ENCODE measurements at regions not wholly inside any gene's neighbourhood (a gene's known extent, or its start where the extent isn't known, plus 50 kb on each side); places are given as distances from the start of the nearest gene placed in this dataset.
A peak's percentile ranks its signal among the peaks of the same experiment; 100 is the strongest.
"Not testable (repeated sequence)": the region's sequence is repeated elsewhere in the genome, so short reads cannot be mapped to it uniquely, and the experiment has no call there.

DNA sequence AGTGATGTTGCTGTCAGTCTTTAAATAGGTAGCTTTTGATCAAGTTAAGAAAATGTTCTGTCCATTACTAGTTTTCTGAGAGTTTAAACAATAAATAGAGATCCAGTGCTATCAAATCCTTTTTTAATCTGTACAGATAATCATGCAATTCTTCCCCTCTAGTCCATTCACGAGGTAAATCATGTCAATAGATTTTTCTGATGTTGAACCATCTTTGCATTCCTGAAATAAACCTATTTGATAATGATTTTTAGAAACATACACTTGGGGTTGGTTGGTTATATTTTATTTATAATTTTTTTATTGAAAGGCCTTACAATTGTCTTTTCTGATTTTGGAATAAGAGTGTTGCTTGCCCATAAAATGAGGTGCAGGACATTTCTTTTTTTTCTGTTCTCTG lies 95.0 kb downstream of the FAM53A start:
- H3K4me3 ChIP-seq (replicated peaks in 1 of 2; ENCODE audit: low read depth in 2 of 2, low read length in 2 of 2): no peak overlapping the region
- TF ChIP-seq, protein P1, sequence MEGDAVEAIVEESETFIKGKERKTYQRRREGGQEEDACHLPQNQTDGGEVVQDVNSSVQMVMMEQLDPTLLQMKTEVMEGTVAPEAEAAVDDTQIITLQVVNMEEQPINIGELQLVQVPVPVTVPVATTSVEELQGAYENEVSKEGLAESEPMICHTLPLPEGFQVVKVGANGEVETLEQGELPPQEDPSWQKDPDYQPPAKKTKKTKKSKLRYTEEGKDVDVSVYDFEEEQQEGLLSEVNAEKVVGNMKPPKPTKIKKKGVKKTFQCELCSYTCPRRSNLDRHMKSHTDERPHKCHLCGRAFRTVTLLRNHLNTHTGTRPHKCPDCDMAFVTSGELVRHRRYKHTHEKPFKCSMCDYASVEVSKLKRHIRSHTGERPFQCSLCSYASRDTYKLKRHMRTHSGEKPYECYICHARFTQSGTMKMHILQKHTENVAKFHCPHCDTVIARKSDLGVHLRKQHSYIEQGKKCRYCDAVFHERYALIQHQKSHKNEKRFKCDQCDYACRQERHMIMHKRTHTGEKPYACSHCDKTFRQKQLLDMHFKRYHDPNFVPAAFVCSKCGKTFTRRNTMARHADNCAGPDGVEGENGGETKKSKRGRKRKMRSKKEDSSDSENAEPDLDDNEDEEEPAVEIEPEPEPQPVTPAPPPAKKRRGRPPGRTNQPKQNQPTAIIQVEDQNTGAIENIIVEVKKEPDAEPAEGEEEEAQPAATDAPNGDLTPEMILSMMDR (IDR thresholded peaks at IDR 0.05; ENCODE audit: low read depth, low read length): no peak
- no peak for DNase-seq (ENCODE audit: low read depth in 2 of 2)

DNA sequence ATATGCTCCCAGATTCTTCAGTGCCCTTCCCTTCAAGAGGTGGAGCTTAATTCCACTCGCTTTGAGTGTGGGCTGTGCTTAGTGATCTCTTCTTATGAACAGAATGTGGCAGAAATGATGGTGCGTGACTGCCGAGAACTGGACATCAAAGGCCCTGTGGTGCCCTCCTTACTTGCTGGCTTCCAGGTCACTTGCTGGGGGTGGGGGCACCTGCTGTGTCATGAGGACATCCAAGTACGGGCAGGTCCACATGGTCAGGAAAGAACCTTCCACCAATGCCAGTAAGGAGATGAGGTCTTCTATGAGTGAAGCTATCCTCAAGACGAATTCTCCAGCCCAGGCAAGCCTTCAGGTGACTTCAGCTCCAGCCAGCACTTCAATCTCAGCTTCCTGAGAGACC lies 95.8 kb downstream of the FAM53A start:
- no peak for DNase-seq (ENCODE audit: low read depth in 2 of 2)
- no peak overlapping the region for H3K4me3 ChIP-seq (replicated peaks in 1 of 2; ENCODE audit: low read depth in 2 of 2, low read length in 2 of 2)
- TF ChIP-seq, protein P1 (IDR thresholded peaks at IDR 0.05; ENCODE audit: low read depth, low read length): no peak

DNA sequence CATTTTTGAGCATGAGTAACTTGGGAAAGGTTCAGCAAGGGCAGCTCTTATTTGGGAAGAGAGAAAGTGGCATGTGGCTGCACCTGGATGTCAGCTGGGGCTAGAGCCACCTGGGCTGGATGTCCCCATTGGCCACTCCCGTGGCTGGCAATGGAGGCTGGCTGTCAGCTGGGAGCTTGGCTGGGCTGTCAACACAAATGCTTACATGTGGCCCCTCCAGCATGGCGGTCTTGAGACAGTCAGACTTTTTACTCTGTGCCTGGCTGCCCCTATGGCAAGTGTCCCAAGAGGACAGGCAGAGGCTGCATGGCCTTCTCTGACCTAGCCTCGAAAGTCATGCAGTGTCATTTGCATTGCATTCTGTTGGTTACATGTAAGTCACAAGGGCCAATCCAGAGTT lies 99.6 kb downstream of the FAM53A start:
- no peak for DNase-seq (ENCODE audit: low read depth in 2 of 2)
- no peak overlapping the region for H3K4me3 ChIP-seq (replicated peaks in 1 of 2; ENCODE audit: low read depth in 2 of 2, low read length in 2 of 2)
- TF ChIP-seq, protein P1 (IDR thresholded peaks at IDR 0.05; ENCODE audit: low read depth, low read length): no peak

DNA sequence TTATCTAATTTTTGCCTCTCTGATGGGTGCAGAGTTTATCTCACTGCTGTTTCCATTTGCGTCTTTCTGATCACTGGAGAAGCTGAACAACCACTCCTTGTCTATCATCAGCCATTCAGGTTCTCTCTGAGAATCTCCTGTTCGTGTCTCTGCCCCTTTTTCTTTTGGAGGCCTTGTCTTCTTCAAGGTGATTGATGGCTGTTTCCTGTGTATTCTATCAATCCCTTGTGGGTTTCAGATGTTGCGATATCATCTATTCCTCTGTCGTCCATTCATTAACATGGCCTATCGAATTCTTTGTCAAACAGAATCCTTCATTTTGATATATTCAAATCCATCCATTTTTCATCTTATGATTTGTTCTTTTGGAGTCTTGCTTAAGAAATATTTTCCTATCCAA lies 100.3 kb downstream of the FAM53A start:
- no peak overlapping the region for H3K4me3 ChIP-seq (replicated peaks in 1 of 2; ENCODE audit: low read depth in 2 of 2, low read length in 2 of 2)
- DNase-seq (ENCODE audit: low read depth in 2 of 2): no peak
- TF ChIP-seq, protein P1 (IDR thresholded peaks at IDR 0.05; ENCODE audit: low read depth, low read length): no peak

DNA sequence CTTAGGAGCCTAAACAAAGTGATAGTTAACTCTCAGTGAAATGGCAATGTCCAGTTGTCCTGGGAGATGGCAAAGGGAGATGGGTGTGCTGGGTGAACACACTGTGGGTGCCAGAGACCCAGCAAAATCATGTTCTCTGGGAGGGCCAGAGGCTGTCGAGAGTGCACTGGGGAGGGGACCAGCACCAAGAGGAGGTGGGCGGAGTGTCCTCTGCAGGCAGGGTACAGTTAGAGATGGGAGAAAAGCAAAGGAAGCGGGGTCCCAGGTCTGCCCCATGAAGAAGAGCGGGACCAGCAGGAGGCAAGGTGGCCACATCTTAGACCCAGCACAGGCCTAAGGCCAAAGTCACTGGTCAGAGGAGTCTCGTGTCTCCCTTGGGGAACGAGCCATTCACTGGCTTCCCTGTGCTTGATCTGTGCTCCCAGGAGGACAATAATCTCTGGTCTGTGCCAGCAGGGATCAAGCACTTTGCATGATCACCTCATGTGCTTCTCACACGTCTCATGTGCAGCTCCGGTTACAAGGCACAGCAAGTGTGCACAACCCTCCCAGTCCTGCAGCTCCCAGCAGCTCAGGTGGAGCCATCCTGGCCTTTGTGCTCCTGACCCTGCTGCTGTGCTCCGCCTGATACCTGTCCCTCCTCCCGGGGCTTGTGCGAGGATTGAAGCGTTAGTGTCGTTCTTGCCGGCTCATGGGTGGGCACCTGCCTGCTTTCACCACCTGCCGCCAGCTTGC lies 100.9 kb downstream of the FAM53A start:
- no peak for DNase-seq (ENCODE audit: low read depth in 2 of 2)
- TF ChIP-seq, protein P1 (IDR thresholded peaks at IDR 0.05; ENCODE audit: low read depth, low read length): no peak
- no peak overlapping the region for H3K4me3 ChIP-seq (replicated peaks in 1 of 2; ENCODE audit: low read depth in 2 of 2, low read length in 2 of 2)

DNA sequence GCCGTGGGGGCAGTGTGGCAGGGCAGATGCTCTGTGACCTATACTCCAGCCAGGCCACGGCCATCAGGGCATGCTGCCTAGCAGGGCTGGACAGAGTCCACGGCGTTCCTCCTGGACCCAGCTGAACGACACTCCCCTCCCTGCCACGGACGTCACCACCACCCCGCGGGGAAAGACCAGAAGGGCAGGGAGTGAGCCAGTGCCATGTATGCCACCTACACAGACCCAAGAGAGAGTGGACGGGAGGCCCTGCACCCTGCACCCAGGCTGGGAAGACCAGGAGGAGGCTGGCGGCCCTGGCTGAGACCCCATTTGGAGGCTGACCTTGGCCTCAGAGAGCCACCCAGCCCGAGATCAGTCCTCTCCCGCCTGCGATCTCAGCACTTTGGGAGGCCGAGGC lies 101.9 kb downstream of the FAM53A start:
- TF ChIP-seq, protein P1 (IDR thresholded peaks at IDR 0.05; ENCODE audit: low read depth, low read length): no peak
- no peak overlapping the region for H3K4me3 ChIP-seq (replicated peaks in 1 of 2; ENCODE audit: low read depth in 2 of 2, low read length in 2 of 2)
- no peak for DNase-seq (ENCODE audit: low read depth in 2 of 2)

DNA sequence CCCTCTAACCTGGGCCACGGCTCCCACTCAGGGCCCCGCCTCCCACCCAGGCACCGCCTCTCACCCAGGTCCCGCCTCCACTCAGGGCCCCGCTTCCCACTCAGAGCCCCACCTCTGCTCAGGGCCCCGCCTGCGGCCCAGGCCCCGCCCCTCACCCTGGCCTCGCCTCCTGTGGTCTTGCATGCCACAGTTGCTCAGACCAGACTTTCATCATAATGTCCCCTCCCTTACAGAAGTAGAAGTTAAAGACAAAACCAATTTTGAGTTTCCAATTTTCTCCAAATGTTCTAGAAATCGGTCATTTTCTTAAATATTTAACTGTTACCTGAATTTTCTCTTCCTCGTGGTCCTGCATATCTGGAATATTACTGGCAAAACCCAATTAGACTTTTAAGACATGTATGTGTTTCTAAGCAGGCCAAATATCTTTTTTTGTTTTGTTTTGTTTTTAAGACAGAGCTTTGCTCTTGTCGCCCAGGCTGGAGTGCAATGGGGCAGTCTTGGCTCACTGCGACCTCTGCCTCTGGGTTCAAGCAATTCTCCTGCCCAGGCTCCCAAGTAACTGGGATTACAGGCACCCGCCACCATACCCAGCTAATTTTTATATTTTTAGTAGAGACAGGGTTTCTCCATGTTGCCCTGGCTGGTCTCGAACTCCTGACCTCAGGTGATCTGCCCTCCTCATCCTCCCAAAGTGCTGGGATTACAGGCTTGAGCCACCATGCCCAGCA lies 102.8 kb downstream of the FAM53A start:
- not testable (repeated sequence) for H3K4me3 ChIP-seq (replicated peaks in 1 of 2; ENCODE audit: low read depth in 2 of 2, low read length in 2 of 2)
- peak; percentile 91 to 94 for DNase-seq (ENCODE audit: low read depth in 2 of 2)

DNA sequence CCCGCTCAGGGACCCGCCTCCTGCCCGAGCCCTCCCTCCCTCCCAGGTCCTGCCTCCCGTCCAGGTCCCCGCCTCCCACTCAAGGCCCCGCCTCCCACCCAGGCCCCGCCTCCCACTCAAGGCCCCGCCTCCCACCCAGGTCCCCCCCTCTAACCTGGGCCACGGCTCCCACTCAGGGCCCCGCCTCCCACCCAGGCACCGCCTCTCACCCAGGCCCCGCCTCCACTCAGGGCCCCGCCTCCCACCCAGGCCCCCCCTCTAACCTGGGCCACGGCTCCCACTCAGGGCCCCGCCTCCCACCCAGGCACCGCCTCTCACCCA lies 103.5 kb downstream of the FAM53A start:
- H3K4me3 ChIP-seq (replicated peaks in 1 of 2; ENCODE audit: low read depth in 2 of 2, low read length in 2 of 2); DNase-seq (ENCODE audit: low read depth in 2 of 2): not testable (repeated sequence)
